Lung (tissue), 11 donors: ENCODE measurements at regions not wholly inside any gene's neighbourhood (a gene's known extent, or its start where the extent isn't known, plus 50 kb on each side); places are given as distances from the start of the nearest gene placed in this dataset.

Source experiments
- ATAC-seq: fragments of 200-7000 bp; cut with Tn5 transposase; one replicate; pipeline ENCODE4 v1.9.1; 2020; ENCODE audit warnings: moderate number of reproducible peaks; ENCODE audit not compliant: insufficient read depth, low FRiP score
- DNase-seq, 3 donors: peaks; one replicate each; pipeline ENCODE4 v3.0.0-alpha.2; 2013 to 2017
- H3K27ac ChIP-seq, 2 donors: one replicate each; pipeline ENCODE4 v1.5.1; 2013; ENCODE audit warnings: mild to moderate bottlenecking in 2 of 2, moderate library complexity in 2 of 2, control low read depth in 1 of 2, inconsistent platforms in 1 of 2, low read depth in 1 of 2, low read length in 1 of 2
- H3K27me3 ChIP-seq, 3 donors: one replicate each; pipeline ENCODE4 v1.5.1; 2013; ENCODE audit warnings: low read length in 2 of 3; ENCODE audit not compliant: control insufficient read depth in 3 of 3, insufficient read depth in 3 of 3
- H3K36me3 ChIP-seq, 4 donors: one replicate each; pipeline ENCODE4 v1.5.1; 2013; ENCODE audit warnings: low read length in 4 of 4, mild to moderate bottlenecking in 1 of 4, moderate library complexity in 1 of 4; ENCODE audit not compliant: control insufficient read depth in 4 of 4, insufficient read depth in 4 of 4
- H3K4me1 ChIP-seq, 5 donors: one replicate each; pipeline ENCODE4 v1.5.1; 2013; ENCODE audit warnings: low read length in 5 of 5, mild to moderate bottlenecking in 2 of 5, moderate library complexity in 1 of 5; ENCODE audit not compliant: control insufficient read depth in 5 of 5, insufficient read depth in 5 of 5
- H3K4me3 ChIP-seq: one replicate; pipeline ENCODE4 v1.5.1; 2013; ENCODE audit warnings: mild to moderate bottlenecking, control low read depth, moderate library complexity
- H3K9ac ChIP-seq, 2 donors: one replicate each; pipeline ENCODE4 v1.5.1; 2013; ENCODE audit warnings: low read length in 2 of 2, control low read depth in 1 of 2; ENCODE audit not compliant: insufficient read depth in 1 of 2
- H3K9me3 ChIP-seq, 4 donors: one replicate each; pipeline ENCODE4 v1.5.1; 2013; ENCODE audit warnings: low read length in 3 of 4, mild to moderate bottlenecking in 1 of 4, moderate library complexity in 1 of 4; ENCODE audit not compliant: control insufficient read depth in 4 of 4, insufficient read depth in 3 of 4
- WGBS, 2 donors: extraction: QIAGEN DNeasy Blood & Tissue Kit; methylation state at CpG; one replicate each; pipeline ENCODE4 v1.1.7; 2013; 5-methylcytosine and 5-hydroxymethylcytosine counted together
- TF ChIP-seq, protein P1 (sequence below): IDR thresholded peaks from 2 replicates; pipeline ENCODE4 v1.5.1; 2012; ENCODE audit warnings: mild to moderate bottlenecking; ENCODE audit errors: control extremely low read depth, extremely low read depth
- donor health status: control.
- donor health status: control.
- donor health status: Bipolar disorder and iron deficiency.
- donor health status: healthy.
- donor health status: DM: yes; HTN: yes; CAD: no.

DNA sequence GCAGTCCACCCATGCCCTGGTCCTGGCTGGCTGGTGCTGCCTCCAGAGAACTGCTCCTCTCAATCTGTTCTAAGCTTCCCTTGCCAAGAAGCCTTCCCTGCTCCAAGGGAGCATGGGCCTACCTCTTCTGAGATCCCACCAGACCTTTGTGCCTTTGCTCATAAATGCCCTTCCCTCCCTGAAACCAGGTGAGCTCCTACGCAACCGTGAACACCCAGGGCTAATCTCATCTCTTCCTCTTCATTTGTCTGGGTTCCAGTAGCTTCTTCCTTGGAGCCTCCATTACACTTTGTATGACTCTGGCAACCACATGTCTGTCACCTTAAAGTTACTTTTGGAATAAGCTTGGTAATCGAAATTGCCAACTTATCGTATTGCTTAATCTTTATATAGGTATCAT is 270.6 kb downstream of the PBX3 start:
- TF ChIP-seq, protein P1, sequence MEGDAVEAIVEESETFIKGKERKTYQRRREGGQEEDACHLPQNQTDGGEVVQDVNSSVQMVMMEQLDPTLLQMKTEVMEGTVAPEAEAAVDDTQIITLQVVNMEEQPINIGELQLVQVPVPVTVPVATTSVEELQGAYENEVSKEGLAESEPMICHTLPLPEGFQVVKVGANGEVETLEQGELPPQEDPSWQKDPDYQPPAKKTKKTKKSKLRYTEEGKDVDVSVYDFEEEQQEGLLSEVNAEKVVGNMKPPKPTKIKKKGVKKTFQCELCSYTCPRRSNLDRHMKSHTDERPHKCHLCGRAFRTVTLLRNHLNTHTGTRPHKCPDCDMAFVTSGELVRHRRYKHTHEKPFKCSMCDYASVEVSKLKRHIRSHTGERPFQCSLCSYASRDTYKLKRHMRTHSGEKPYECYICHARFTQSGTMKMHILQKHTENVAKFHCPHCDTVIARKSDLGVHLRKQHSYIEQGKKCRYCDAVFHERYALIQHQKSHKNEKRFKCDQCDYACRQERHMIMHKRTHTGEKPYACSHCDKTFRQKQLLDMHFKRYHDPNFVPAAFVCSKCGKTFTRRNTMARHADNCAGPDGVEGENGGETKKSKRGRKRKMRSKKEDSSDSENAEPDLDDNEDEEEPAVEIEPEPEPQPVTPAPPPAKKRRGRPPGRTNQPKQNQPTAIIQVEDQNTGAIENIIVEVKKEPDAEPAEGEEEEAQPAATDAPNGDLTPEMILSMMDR = no peak
- ATAC-seq (no peak), DNase-seq (no peak)
- H3K27ac ChIP-seq = no peak overlapping the region
- no peak overlapping the region for H3K9ac ChIP-seq
- H3K36me3 ChIP-seq = no peaks in the 10 kb centered on the region
- peaks cover 0 to 5% (median 0%) of the 10 kb centered on the region in 5 donors for H3K4me1 ChIP-seq
- no peak overlapping the region for H3K4me3 ChIP-seq
- no peaks in the 10 kb centered on the region for H3K27me3 ChIP-seq
- no peaks in the 10 kb centered on the region for H3K9me3 ChIP-seq
- WGBS, 2 donors = 98 to 100% methylated on average over 4 of the region's 4 CpGs

DNA sequence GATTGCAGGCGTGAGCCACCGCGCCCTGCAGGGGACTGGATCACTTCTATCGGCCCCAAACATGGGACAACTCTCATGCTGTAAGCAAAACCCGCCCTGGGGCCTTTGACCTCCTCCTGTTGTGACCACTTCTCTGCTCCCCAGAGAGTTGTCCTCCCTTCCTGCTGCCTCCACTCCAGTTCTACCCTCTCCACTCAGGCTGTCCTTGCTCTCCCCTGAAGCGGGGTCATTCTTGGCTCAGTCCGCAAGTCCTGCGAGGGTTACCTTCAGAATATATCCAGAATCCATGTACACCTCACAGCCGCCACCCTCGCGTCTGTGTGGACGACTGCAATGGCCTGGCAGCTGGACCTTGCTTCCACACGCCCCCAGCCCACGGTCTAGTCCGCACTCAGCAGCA is 273.7 kb downstream of the PBX3 start:
- Histone ChIP-seq H3K9me3 (no peaks in the 10 kb centered on the region), H3K4me1 (peaks cover 0 to 5% (median 0%) of the 10 kb centered on the region in 5 donors), H3K36me3 (no peaks in the 10 kb centered on the region), H3K4me3 (no peak overlapping the region), H3K27ac (no peak overlapping the region), H3K9ac (no peak overlapping the region), H3K27me3 (no peaks in the 10 kb centered on the region)
- 85 to 93% methylated on average over 15 of the region's 15 CpGs for WGBS, 2 donors
- TF ChIP-seq, protein P1 = no peak
- DNase-seq = no peak
- ATAC-seq = no peak

DNA sequence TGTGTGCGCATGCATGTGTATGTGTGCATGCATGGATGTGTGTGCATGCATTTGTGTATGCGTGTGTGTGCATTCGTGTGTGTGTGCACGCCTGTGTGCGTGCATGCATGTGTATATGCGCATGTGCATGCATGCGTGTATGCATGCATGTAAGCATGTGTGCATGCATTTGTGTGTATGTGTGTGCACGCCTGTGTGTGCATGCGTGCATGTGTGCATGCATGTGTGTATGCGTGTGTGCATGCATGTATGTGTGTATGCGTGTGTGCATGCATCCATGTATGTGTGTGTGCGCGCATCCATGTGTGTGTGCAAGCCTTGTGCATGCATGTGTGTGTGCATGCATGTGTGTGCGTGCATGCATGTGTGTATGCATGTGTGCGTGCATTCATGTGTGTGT is 276.8 kb downstream of the PBX3 start:
- WGBS, 2 donors = 95 to 98% methylated on average over 15 of the region's 15 CpGs
- no peaks in the 10 kb centered on the region for H3K36me3 ChIP-seq
- no peak overlapping the region for H3K27ac ChIP-seq
- H3K9ac ChIP-seq = no peak overlapping the region
- DNase-seq (no peak), ATAC-seq (no peak)
- peaks cover 0 to 4% (median 0%) of the 10 kb centered on the region in 5 donors for H3K4me1 ChIP-seq
- H3K4me3 ChIP-seq = no peak overlapping the region
- no peaks in the 10 kb centered on the region for H3K27me3 ChIP-seq
- peaks cover 0 to 2% (median 0%) of the 10 kb centered on the region in 4 donors for H3K9me3 ChIP-seq
- TF ChIP-seq, protein P1 = no peak

DNA sequence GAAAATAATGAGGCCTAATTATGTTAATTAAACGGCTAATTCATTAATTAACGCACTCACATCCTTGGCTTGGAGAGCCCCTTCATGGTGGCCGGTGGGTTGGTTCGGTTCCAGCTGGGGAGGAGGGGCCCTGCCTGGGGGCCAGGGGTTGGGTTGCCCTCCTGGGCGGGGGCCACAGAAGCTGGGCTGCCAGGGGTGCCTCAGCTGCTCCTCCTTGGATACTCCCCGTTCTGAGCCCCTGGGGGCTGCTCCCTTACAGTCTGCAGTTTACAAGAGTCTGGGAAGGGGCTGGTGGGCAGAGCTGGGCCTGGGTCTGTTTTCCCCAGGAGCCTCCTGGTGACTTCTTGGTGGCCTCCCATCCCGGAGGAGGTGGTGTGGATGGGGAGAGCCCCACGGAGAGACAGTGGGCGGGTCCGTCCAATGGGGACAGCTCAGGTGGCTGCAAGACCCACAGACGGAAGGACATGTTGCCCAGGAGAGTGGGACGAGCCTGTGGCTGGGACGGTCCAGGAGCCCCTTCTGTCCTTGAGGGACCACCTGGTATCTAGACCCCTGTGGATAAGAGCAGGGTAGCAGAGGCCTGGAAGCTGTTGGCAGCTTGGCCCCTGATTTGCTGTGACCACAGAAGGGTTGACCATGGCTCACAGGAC is 277.5 kb downstream of the PBX3 start:
- peaks cover 0 to 2% (median 0%) of the 10 kb centered on the region in 4 donors for H3K9me3 ChIP-seq
- TF ChIP-seq, protein P1 = no peak
- DNase-seq (no peak), ATAC-seq (no peak)
- no peak overlapping the region for H3K9ac ChIP-seq
- no peak overlapping the region for H3K4me3 ChIP-seq
- peaks cover 0 to 4% (median 0%) of the 10 kb centered on the region in 5 donors for H3K4me1 ChIP-seq
- 82 to 86% methylated on average over 13 of the region's 13 CpGs for WGBS, 2 donors
- H3K27me3 ChIP-seq = no peaks in the 10 kb centered on the region
- no peaks in the 10 kb centered on the region for H3K36me3 ChIP-seq
- no peak overlapping the region for H3K27ac ChIP-seq
